ENCODE measurements at regions not wholly inside any gene's neighbourhood (a gene's known extent, or its start where the extent isn't known, plus 50 kb on each side); places are given as distances from the start of the nearest gene placed in this dataset.
A peak's percentile ranks its signal among the peaks of the same experiment; 100 is the strongest.
"Not testable (repeated sequence)": the region's sequence is repeated elsewhere in the genome, so short reads cannot be mapped to it uniquely, and the experiment has no call there.

DNA sequence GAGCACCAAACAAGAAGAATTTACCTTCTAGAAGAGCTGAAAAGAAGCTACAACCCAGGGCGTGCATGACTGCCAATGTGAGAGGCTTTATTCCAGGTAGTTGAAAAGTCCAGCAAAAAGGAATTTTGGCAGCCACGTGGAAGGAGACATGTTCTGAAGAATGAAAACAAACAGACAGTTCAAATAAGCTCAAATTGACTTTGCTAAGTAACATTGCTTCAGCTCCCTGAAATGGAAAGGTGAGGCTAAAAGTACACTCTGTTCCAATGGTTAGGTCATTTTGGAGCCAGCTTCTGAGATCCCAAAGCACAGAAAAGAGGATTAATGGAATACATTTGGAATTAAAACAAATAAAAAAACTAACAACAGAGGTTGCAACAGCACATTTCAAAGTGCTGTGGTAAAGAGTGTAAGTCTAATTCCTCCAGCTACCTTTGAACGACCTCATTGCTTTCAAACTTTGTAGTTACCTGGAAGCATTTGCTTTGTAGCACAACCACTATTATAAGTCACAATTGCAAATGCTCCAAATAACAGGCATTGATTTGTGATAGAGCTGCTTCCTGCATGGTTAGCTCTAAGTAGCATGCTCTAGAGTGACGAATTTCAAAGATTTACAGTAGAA, 405.3 kb upstream of the EDA2R start:
- Histone ChIP-seq H3K9ac (ENCODE audit: low read length) (no peak overlapping the region), H3K4me3 (ENCODE audit: low read depth, low read length) (no peak overlapping the region), H3K4me1 (ENCODE audit: control insufficient read depth, insufficient read depth, low read length) (no peaks in the 10 kb centered on the region; the same call in 1 of the 2 replicates), H3K27me3 (ENCODE audit: control insufficient read depth, insufficient read depth, low read length) (no peaks in the 10 kb centered on the region), H3K9me3 (ENCODE audit: control insufficient read depth, insufficient read depth, low read depth, low read length) (peaks cover 2% of the 10 kb centered on the region; the same call in 1 of the 2 replicates), H3K36me3 (ENCODE audit: control insufficient read depth, insufficient read depth, low read length) (no peaks in the 10 kb centered on the region), H3K27ac (ENCODE audit: low read depth, low read length) (no peak overlapping the region)

DNA sequence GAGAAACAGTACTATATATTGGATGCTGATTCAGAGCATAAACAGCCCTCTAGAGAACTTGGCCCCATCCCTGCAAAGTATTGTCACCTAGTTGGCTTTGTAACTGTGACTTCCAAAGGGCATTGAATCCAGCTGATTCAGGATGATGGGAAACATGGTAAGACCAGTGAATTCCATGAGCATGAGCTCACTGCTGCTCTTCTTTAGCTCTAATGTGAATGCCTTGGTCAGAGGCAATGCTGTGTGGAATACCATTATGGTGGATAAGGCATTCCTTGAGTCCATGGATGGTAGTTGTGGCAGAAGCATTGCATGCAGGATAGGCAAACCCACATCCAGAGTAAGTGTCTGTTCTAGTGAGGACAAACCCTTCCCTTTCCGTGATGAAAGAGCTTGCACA, 365.6 kb upstream of the EDA2R start:
- no peaks in the 10 kb centered on the region for H3K27me3 ChIP-seq (ENCODE audit: control insufficient read depth, insufficient read depth, low read length)

DNA sequence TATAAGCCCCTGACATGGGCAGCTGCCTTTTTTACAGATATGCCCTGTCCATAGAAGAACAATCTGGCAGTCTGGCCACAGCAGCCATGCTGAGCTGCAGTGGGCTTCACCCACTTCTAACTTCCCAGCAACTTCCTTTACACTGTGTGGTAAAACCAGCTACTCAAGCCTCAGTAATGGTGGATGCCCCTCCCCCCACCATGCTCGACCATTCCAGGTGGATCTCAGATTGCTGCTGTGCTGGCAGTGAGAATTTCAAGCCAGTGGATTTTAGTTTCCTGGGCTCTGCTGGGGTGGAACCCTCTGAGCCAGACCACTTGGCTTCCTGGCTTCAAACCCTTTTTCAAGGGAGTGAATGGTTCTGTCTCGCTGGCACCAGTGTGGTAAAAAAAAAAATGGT, 355.9 kb upstream of the EDA2R start:
- Histone ChIP-seq H3K27ac (ENCODE audit: low read depth, low read length) (no peak overlapping the region), H3K4me3 (ENCODE audit: low read depth, low read length) (no peak overlapping the region), H3K9me3 (ENCODE audit: control insufficient read depth, insufficient read depth, low read depth, low read length) (peaks cover 15% of the 10 kb centered on the region), H3K27me3 (ENCODE audit: control insufficient read depth, insufficient read depth, low read length) (no peaks in the 10 kb centered on the region), H3K9ac (ENCODE audit: low read length) (no peak overlapping the region), H3K4me1 (ENCODE audit: control insufficient read depth, insufficient read depth, low read length) (peaks cover 4% of the 10 kb centered on the region; the same call in 1 of the 2 replicates), H3K36me3 (ENCODE audit: control insufficient read depth, insufficient read depth, low read length) (no peaks in the 10 kb centered on the region)

More for the DNA sequence above, 365.6 kb upstream of the EDA2R start:
- Histone ChIP-seq H3K9ac (ENCODE audit: low read length) (no peak overlapping the region), H3K27ac (ENCODE audit: low read depth, low read length) (no peak overlapping the region), H3K4me1 (ENCODE audit: control insufficient read depth, insufficient read depth, low read length) (no peaks in the 10 kb centered on the region), H3K36me3 (ENCODE audit: control insufficient read depth, insufficient read depth, low read length) (no peaks in the 10 kb centered on the region), H3K4me3 (ENCODE audit: low read depth, low read length) (no peak overlapping the region), H3K9me3 (ENCODE audit: control insufficient read depth, insufficient read depth, low read depth, low read length) (peaks cover 39% of the 10 kb centered on the region; the same call in 1 of the 2 replicates)

DNA sequence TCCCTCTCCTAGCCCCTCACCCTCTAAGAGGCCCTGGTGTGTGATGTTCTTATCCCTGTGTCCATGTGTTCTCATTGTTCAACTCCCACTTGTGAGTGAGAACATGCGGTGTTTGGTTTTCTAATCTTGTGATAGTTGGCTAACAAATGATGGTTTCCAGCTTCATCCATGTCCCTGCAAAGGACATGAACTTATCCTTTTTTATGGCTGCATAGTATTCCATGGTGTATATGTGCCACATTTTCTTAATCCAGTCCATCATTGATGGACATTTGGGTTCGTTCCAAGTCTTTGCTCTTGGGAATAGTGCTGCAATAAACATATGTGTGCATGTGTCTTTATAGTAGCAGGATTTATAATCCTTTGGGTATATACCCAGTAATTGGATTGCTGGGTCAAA, 353.2 kb upstream of the EDA2R start:
- H3K36me3 ChIP-seq (ENCODE audit: control insufficient read depth, insufficient read depth, low read length); H3K27me3 ChIP-seq (ENCODE audit: control insufficient read depth, insufficient read depth, low read length); H3K9ac ChIP-seq (ENCODE audit: low read length): not testable (repeated sequence)

DNA sequence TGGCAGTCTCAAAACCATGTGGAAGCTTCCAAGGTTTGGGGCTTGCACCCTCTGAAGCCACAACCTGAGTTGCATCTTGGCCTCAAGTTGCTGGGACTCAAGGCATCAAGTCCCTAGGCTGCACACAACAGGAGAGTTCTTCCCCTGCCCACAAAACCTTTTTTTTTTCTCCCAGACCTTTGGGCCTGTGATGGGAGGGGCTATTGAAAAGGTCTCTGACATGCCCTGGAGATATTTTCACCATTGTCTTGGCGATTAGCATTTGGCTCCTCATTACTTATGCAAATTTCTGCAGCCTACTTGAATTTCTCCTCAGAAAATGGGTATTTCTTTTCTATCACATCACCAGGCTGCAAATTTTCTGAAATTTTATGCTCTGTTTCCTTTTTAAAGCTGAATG, 349.5 kb upstream of the EDA2R start:
- Histone ChIP-seq H3K9me3 (ENCODE audit: control insufficient read depth, insufficient read depth, low read depth, low read length) (peaks cover 25% of the 10 kb centered on the region), H3K9ac (ENCODE audit: low read length) (no peak overlapping the region), H3K4me3 (ENCODE audit: low read depth, low read length) (no peak overlapping the region), H3K36me3 (ENCODE audit: control insufficient read depth, insufficient read depth, low read length) (no peaks in the 10 kb centered on the region), H3K27ac (ENCODE audit: low read depth, low read length) (no peak overlapping the region), H3K4me1 (ENCODE audit: control insufficient read depth, insufficient read depth, low read length) (peaks cover 4% of the 10 kb centered on the region; the same call in 1 of the 2 replicates), H3K27me3 (ENCODE audit: control insufficient read depth, insufficient read depth, low read length) (no peaks in the 10 kb centered on the region)

More for the DNA sequence above, 353.2 kb upstream of the EDA2R start:
- peaks cover 25% of the 10 kb centered on the region for H3K9me3 ChIP-seq (ENCODE audit: control insufficient read depth, insufficient read depth, low read depth, low read length)
- H3K4me3 ChIP-seq (ENCODE audit: low read depth, low read length); H3K27ac ChIP-seq (ENCODE audit: low read depth, low read length); H3K4me1 ChIP-seq (ENCODE audit: control insufficient read depth, insufficient read depth, low read length): not testable (repeated sequence)

DNA sequence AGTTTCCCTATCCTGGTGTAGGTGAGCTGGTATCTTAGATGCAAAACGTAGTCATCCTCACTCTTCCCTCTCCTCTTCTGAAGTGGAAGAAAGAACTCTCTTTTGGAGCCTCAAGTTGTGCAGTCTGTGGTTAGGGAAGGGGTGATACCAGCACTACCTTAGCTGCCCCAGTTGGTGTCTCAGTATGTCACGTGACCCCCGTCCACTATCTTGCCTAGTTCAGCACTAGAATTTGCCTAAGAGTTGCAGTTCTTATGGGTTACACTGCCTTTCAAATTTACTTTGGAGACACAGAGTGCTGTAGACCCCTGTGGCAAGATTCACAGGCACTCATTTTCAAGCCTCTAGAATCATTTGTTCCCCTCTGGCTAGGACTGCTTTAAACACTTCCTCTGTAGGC, 322.8 kb upstream of the EDA2R start:
- Histone ChIP-seq H3K9ac (ENCODE audit: low read length) (no peak overlapping the region), H3K9me3 (ENCODE audit: control insufficient read depth, insufficient read depth, low read depth, low read length) (peaks cover 16% of the 10 kb centered on the region), H3K4me1 (ENCODE audit: control insufficient read depth, insufficient read depth, low read length) (no peaks in the 10 kb centered on the region), H3K27me3 (ENCODE audit: control insufficient read depth, insufficient read depth, low read length) (no peaks in the 10 kb centered on the region), H3K4me3 (ENCODE audit: low read depth, low read length) (no peak overlapping the region), H3K36me3 (ENCODE audit: control insufficient read depth, insufficient read depth, low read length) (no peaks in the 10 kb centered on the region), H3K27ac (ENCODE audit: low read depth, low read length) (no peak overlapping the region)

DNA sequence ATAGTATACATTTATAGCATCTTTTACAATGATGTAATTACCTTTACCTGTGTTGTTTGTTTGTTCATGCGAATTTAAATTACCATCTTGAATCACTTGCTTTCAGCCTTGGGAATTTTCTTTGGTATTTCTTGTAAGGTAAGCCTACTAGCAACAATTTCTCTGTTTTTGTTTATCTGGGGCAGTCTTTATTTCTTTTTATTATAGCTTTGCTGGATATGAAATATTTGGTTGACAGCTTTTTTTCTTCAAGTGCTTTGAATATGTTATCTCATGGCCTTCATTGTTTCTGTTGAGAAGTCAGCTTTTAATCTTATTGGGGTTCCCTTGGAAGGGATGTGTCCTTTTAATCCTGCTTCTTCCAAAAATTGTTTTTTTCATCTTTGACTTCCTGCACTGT, 292.8 kb upstream of the EDA2R start:
- Histone ChIP-seq H3K9me3 (ENCODE audit: control insufficient read depth, insufficient read depth, low read depth, low read length) (peaks cover 9% of the 10 kb centered on the region; the same call in 1 of the 2 replicates), H3K27me3 (ENCODE audit: control insufficient read depth, insufficient read depth, low read length) (no peaks in the 10 kb centered on the region), H3K36me3 (ENCODE audit: control insufficient read depth, insufficient read depth, low read length) (no peaks in the 10 kb centered on the region), H3K9ac (ENCODE audit: low read length) (no peak overlapping the region), H3K4me1 (ENCODE audit: control insufficient read depth, insufficient read depth, low read length) (no peaks in the 10 kb centered on the region), H3K27ac (ENCODE audit: low read depth, low read length) (no peak overlapping the region), H3K4me3 (ENCODE audit: low read depth, low read length) (no peak overlapping the region)

DNA sequence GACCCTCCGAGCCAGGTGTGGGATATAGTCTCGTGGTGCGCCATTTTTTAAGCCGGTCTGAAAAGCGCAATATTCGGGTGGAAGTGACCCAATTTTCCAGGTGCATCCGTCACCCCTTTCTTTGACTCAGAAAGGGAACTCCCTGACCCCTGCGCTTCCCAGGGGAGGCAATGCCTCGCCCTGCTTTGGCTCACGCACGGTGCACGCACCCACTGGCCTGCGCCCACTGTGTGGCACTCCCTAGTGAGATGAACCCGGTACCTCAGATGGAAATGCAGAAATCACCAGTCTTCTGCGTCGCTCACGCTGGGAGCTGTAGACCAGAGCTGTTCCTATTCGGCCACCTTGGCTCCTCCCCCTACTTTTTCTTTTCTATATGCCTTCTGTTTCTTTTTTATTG, 291.6 kb upstream of the EDA2R start:
- H3K27me3 ChIP-seq (ENCODE audit: control insufficient read depth, insufficient read depth, low read length); H3K36me3 ChIP-seq (ENCODE audit: control insufficient read depth, insufficient read depth, low read length); H3K27ac ChIP-seq (ENCODE audit: low read depth, low read length); H3K4me1 ChIP-seq (ENCODE audit: control insufficient read depth, insufficient read depth, low read length); H3K9ac ChIP-seq (ENCODE audit: low read length); H3K9me3 ChIP-seq (ENCODE audit: control insufficient read depth, insufficient read depth, low read depth, low read length): not testable (repeated sequence)
- H3K4me3 ChIP-seq (ENCODE audit: low read depth, low read length): peak overlapping the region; percentile 44; the same call in 1 of the 2 replicates

DNA sequence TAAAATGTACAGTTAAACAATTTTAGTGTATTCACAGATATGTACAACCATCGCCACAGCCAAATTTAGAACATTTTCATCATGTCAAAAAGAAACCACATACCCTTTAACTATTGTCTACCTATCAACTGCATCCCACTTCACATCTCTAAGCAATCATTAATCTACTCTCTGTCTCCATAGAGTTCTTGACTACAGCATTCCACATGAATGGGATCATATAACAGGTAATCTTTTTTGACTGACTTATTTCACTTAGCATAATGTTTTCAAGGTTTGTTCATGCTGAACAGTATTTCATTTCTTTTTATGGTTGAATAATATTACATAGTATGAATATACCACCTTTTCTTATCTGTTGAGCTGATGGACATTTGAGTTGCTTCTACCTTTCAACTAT, 281.4 kb upstream of the EDA2R start:
- Histone ChIP-seq H3K4me1 (ENCODE audit: control insufficient read depth, insufficient read depth, low read length) (no peaks in the 10 kb centered on the region), H3K4me3 (ENCODE audit: low read depth, low read length) (no peak overlapping the region), H3K27ac (ENCODE audit: low read depth, low read length) (no peak overlapping the region), H3K36me3 (ENCODE audit: control insufficient read depth, insufficient read depth, low read length) (no peaks in the 10 kb centered on the region), H3K9me3 (ENCODE audit: control insufficient read depth, insufficient read depth, low read depth, low read length) (peaks cover 18% of the 10 kb centered on the region), H3K9ac (ENCODE audit: low read length) (no peak overlapping the region), H3K27me3 (ENCODE audit: control insufficient read depth, insufficient read depth, low read length) (no peaks in the 10 kb centered on the region)

DNA sequence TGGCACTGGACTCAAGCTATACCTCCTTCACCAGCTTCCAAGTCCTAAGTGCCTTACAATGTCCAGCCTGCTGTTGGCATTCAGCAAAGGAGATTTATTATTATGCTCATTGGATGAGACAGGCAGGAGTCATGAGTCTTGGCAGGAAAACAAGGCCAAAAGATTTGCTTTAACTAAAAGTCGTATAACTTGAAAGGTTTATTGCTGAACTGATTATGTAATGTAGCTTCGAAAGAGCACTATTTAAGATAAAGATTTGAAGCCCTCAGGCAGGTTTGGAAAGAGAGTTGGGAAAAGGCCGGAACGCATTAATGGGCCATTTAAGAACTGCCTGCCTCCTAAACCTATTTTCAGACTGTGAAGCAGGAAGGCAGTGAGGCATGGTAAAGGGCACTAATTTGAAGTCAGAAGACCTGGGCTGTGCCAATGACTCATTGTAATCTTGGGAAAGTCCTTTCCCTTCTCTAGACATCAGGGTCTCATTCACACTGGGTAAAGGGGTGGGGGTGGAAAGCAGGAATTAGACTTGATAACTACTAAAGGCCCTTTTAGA, 280.5 kb upstream of the EDA2R start:
- Histone ChIP-seq H3K27ac (ENCODE audit: low read depth, low read length) (no peak overlapping the region), H3K27me3 (ENCODE audit: control insufficient read depth, insufficient read depth, low read length) (no peaks in the 10 kb centered on the region), H3K9me3 (ENCODE audit: control insufficient read depth, insufficient read depth, low read depth, low read length) (peaks cover 16% of the 10 kb centered on the region), H3K4me1 (ENCODE audit: control insufficient read depth, insufficient read depth, low read length) (no peaks in the 10 kb centered on the region), H3K36me3 (ENCODE audit: control insufficient read depth, insufficient read depth, low read length) (no peaks in the 10 kb centered on the region), H3K4me3 (ENCODE audit: low read depth, low read length) (no peak overlapping the region), H3K9ac (ENCODE audit: low read length) (no peak overlapping the region)

DNA sequence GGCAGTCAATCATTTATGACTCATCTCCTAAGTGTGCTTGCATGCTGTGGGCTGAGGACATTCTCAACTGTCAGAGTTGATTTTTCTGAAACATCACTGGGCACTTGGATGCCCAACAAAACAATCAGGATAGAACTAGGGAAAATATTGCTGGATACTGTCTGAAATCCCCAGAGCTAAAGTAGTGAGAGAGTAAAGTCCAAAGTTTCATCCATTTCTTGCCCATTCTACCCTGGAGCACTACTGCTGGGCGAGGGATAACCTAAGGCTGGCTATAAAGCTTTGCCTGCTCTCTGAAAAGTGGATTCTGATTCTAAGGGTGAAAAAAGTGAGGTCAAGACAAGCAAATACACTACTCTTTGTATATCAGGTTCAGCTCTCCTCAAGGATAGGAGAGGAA, 279.6 kb upstream of the EDA2R start:
- no peaks in the 10 kb centered on the region for H3K4me1 ChIP-seq (ENCODE audit: control insufficient read depth, insufficient read depth, low read length)
- H3K9ac ChIP-seq (ENCODE audit: low read length): no peak overlapping the region
- H3K27me3 ChIP-seq (ENCODE audit: control insufficient read depth, insufficient read depth, low read length): no peaks in the 10 kb centered on the region
- H3K4me3 ChIP-seq (ENCODE audit: low read depth, low read length): no peak overlapping the region
- no peaks in the 10 kb centered on the region for H3K36me3 ChIP-seq (ENCODE audit: control insufficient read depth, insufficient read depth, low read length)
- H3K27ac ChIP-seq (ENCODE audit: low read depth, low read length): no peak overlapping the region
- peaks cover 14% of the 10 kb centered on the region; the same call in 1 of the 2 replicates for H3K9me3 ChIP-seq (ENCODE audit: control insufficient read depth, insufficient read depth, low read depth, low read length)

All from HUES6 (cell line).